ENCODE measurements at regions not wholly inside any gene's neighbourhood (a gene's known extent, or its start where the extent isn't known, plus 50 kb on each side); places are given as distances from the start of the nearest gene placed in this dataset.
"Not testable (repeated sequence)": the region's sequence is repeated elsewhere in the genome, so short reads cannot be mapped to it uniquely, and the experiment has no call there.

GRCh38 chr17:65297916-65298315 is 160.7 kb downstream of the RGS9 start:
- no peak for TF ChIP-seq CTCF (conservative IDR thresholded peaks at IDR 0.05; ENCODE audit: low read depth)
- no peak for DNase-seq (ENCODE audit: low spot score)
- POLR2A ChIA-PET (ENCODE audit: low non-redundant PET), result no interaction called here
- CTCF ChIA-PET, result interaction anchor here (0.6 kb wide), 1 partner anchor 1260 kb away, joined by 3 read pairs; no protein-coding TSS in a partner anchor
- no peak overlapping the region for H3K27ac ChIP-seq

- H3K27ac ChIP-seq, result no peak overlapping the region
- DNase-seq (ENCODE audit: low spot score), result no peak
- CTCF ChIA-PET, result interaction anchor here (0.6 kb wide), 1 partner anchor 1261 kb away, joined by 3 read pairs; no protein-coding TSS in a partner anchor
- no peak for TF ChIP-seq CTCF (conservative IDR thresholded peaks at IDR 0.05; ENCODE audit: low read depth)
- POLR2A ChIA-PET (ENCODE audit: low non-redundant PET), result no interaction called here
Observed at GRCh38 chr17:65297384-65297783, 160.2 kb downstream of the RGS9 start.

GRCh38 chr17:65294181-65294719 is 157.1 kb downstream of the RGS9 start:
- ChIA-PET POLR2A (ENCODE audit: low non-redundant PET) (interaction anchor here (0.5 kb wide), 1 partner anchor 692 kb away, joined by 3 read pairs; no protein-coding TSS in a partner anchor), CTCF (interaction anchor here (0.6 to 1.8 kb wide), 12 partner anchors 9 to 870 kb away, joined by 3 to 7 read pairs (median 4); no protein-coding TSS in a partner anchor)
- TF ChIP-seq CTCF (conservative IDR thresholded peaks at IDR 0.05; ENCODE audit: low read depth), result peak; percentile 84
- DNase-seq (ENCODE audit: low spot score), result peak; percentile 71
- no peak overlapping the region for H3K27ac ChIP-seq

- ChIA-PET POLR2A (ENCODE audit: low non-redundant PET) (no interaction called here), CTCF (interaction anchor here (0.6 to 1.8 kb wide), 7 partner anchors 28 to 694 kb away, joined by 3 to 6 read pairs (median 4); no protein-coding TSS in a partner anchor)
- no peak for TF ChIP-seq CTCF (conservative IDR thresholded peaks at IDR 0.05; ENCODE audit: low read depth)
- DNase-seq (ENCODE audit: low spot score), result no peak
- H3K27ac ChIP-seq, result no peak overlapping the region
Observed at GRCh38 chr17:65293584-65294180, 156.5 kb downstream of the RGS9 start.

GRCh38 chr17:65292430-65292829 is 155.3 kb downstream of the RGS9 start:
- no peak overlapping the region for H3K27ac ChIP-seq
- POLR2A ChIA-PET (ENCODE audit: low non-redundant PET), result no interaction called here
- DNase-seq (ENCODE audit: low spot score), result no peak
- CTCF ChIA-PET, result interaction anchor here (0.5 to 0.6 kb wide), 2 partner anchors 261 to 354 kb away, joined by 3 to 4 read pairs; no protein-coding TSS in a partner anchor
- no peak for TF ChIP-seq CTCF (conservative IDR thresholded peaks at IDR 0.05; ENCODE audit: low read depth)

GRCh38 chr17:65291301-65291700 is 154.1 kb downstream of the RGS9 start:
- H3K27ac ChIP-seq; DNase-seq (ENCODE audit: low spot score); CTCF ChIA-PET; POLR2A ChIA-PET (ENCODE audit: low non-redundant PET): not testable (repeated sequence)

- ChIA-PET CTCF (no interaction called here), POLR2A (ENCODE audit: low non-redundant PET) (no interaction called here)
- no peak for TF ChIP-seq CTCF (conservative IDR thresholded peaks at IDR 0.05; ENCODE audit: low read depth)
- no peak for DNase-seq (ENCODE audit: low spot score)
- H3K27ac ChIP-seq, result no peak overlapping the region
Observed at GRCh38 chr17:65290616-65291015, 153.4 kb downstream of the RGS9 start.

All from RWPE1 (cell line).